SIG-M5 treated with dmso at 0.1 percent for 504 hours (cell line): ENCODE measurements at regions not wholly inside any gene's neighbourhood (a gene's known extent, or its start where the extent isn't known, plus 50 kb on each side); places are given as distances from the start of the nearest gene placed in this dataset.

ENCODE experiments used
- DNase-seq: peaks from one replicate; lab custom pipeline; 2025; ENCODE audit not compliant: unreplicated experiment; lab: John Stamatoyannopoulos, UW

DNA sequence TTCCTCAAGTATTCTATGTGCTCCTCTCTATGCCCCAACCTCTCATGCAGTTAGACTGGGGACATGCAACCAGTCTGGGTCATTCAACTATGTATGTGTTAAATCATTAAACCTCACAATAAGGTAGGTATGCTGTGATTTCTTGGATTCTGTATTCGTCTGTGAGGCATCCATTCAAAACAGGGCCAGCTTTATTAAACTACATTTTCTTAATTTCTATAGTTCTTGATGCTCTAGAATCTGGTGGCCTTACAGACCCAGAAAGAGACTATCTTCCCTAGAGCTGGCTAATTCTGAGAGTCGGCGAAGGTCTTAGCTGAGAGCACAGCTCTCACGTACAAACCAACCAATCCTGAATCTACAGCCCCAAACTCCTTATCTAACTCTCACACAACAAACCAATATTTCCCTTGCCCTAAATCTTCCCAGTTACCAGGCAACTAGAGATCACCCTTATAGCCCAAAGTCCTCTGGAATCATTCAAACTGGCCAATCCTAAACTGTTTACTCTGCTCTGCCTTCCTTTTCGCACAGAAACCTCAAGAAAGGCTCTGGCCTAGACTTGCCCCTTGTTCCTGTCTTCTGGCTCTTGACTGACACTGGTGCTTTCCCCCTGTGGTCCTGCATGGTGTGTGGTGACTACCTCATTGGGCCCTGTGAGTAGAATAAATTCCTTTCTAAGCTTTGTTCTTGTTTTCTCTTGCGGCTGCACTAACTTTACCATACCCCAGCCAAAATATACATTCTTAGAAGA, 203.5 kb upstream of the TET2 start:
- DNase-seq = no peak

- DNase-seq = no peak
Measured at GRCh38 chr4:104944596-104944995, 202.1 kb upstream of the TET2 start.

DNA sequence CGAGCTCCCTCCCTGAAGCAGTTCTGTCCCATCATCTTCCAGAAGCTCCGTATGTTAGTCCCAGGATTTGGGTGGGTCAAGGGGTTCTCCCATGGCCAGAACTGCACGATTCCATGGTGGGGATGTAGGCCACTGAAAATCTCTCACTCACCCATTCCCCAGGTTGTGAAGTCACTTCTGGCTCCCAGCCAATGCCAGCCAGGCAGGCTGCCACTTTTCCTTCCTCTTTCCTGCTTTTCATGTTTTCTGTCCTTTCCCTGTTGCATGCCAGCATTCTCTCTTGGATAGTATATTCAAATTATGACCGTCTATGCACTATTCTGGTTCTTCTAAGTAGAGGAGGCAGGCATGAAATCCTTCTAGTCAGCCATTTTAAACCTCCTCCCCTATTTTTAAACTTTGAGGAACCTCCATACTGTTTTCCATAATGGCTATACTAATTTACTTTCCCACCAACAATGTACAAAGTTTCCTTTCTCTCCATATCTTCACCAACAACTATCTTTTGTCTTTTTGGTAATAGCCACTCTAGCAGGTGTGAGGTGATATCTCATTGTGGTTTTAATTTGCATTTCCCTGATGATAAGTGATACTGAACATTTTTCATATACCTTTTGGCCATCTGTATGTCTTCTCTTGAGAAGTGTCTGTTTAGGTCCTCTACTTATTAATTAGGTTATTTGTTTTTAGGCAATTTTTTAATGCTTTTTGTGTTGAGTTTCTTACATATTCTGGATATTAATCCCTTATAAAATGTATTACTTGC, 182.1 kb upstream of the TET2 start:
- DNase-seq = no peak

DNA sequence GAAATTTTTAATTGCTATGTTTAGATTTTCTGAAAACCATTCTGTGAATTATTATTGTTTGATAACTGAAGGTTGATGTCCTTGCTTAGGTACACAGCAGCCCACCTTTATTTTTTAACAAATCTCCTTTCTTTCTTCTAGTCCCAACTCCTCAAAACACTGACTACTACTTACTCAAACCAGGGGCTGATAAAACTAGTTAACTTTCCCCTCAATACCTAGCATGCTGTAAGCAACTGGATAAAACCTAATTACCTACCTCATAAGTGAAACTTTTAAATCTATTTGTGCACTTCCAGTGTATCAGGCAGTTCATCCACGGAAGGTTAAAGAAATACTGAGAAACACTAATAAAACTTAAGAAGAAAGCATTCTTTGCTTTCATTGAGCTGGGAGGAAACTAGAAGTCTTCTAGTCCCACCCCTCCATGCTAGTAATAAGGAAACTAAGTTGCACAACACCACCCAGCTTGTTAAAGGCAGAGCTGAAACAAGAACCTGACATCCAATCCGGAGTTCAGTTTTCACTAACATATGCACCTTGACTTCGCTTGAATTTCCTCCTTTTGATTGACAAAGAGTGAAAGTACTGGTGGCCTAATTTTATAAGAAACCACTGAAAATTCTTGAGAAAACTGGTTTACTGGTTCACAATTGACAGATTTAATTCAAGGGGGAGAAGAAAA, 180.2 kb upstream of the TET2 start:
- DNase-seq = peak; percentile 97

DNA sequence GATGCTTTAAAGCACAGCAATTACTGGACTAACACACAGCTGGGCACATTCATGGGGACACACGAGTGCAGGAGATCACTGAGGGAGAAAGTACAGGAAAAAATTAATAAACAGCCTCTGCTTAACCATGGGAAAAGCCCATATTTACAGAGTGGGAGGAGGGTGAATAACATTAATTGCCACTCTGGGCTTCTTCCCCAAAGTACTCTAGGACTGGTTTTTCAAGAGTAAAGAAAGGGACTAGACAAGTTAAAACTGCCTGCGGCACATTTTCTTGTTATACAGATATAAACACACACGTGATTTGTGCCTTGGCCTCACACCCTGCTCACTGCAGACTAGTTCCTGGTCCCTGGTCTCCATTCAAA, 179.7 kb upstream of the TET2 start:
- peak; percentile 79 for DNase-seq

- DNase-seq = no peak
Measured at GRCh38 chr4:104969394-104970082, 177.1 kb upstream of the TET2 start.

DNA sequence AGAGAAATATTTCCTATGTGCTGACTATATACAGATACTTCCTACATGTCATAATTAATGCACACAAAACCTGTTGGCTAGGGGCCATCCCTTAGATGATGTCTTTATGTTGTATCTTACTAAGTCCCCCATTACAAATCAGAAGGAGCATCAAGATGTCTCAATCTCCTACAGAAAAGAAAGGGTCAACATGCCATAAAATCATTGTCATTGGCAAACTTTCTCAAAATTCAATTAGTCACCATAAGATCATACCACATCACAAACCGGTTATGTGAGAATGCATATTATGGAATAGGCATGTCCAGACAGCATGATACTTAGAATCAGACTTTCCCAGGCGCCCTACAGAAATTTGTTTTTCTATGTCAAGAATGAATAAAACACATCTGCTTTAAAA, 175.2 kb upstream of the TET2 start:
- peak; percentile 14 for DNase-seq

- no peak for DNase-seq
Measured at GRCh38 chr4:104973708-104974107, 173.0 kb upstream of the TET2 start.

DNA sequence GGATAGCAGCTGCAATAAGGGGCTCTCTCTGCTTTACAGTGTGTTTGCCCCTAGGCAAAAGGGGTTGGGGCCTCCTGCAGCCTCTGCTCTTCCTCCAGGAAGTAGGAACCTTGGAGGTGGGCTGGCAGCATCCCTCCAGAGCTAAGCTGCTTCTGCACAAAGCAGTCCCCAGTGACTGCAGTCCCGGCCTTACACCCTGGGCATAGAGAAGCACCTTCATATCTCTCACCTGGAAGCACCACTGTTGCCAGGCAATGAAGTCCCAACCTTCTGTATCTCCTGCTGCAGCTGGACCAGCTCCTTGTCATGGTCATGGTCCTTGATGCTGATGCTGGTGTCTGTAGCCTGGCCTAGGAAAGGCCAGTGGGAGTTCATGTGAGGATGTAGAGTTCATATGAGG, 171.1 kb upstream of the TET2 start:
- DNase-seq = no peak

GRCh38 chr4:104976262-104976661, 170.4 kb upstream of the TET2 start:
- no peak for DNase-seq

DNA sequence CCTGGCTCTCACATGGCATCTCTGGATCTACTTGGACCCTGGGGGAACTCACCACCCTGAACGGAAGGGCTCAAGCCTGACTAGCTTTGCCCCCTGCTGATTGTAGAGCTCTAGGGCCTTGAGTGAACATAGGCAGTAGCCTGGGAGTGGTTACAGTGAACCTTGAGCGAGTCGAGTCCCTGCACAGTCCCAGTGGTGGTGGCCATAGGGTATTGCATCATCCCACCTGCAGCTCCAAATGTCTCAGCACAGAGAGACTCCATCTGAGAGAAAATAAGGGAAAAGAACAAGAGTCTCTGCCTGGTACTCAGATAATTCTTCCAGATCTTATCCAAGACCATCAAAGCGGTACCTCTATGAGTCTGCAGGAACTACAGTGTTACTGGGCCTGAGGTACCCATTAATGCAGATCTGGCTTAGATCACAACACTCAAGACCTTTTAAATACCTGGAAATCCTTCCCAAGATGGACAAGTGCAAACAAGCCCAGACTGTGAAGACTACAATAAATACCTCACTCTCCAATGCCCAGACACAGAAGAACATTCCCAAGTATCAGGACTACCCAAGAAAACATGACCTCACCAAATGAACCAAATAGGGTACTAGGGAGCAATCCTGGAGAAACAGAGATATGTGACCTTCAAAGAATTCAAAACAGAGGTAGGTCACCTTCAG, 167.5 kb upstream of the TET2 start:
- no peak for DNase-seq

DNA sequence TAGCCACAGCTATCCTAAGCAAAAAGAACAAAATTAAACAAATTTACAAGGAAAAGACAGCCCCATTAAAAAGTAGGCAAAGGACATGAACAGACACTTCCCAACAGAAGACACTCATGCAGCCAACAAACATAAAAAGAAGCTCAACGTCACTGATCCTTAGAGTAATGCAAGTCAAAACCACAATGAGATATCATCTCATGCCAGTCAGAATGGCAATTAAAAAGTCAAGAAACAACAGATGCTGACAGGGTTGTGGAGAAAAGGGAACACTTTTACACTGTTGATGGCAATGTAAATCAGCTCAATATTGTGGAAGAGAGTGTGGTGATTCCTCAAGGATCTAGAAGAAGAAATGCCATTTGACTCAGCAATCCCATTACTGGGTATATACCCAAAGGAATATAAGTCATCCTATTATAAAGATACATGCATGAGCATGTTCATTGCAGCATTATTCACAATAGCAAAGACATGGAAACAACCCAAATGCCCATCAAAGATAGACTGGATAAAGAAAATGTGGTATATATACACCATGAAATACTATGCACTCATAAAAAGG, 163.0 kb upstream of the TET2 start:
- DNase-seq = no peak

- no peak for DNase-seq
Measured at GRCh38 chr4:104986306-104986705, 160.4 kb upstream of the TET2 start.

- DNase-seq = no peak
Measured at GRCh38 chr4:104989371-104989770, 157.3 kb upstream of the TET2 start.

GRCh38 chr4:105002278-105002677, 144.4 kb upstream of the TET2 start:
- DNase-seq = no peak

- DNase-seq = peak; percentile 18
Measured at GRCh38 chr4:105014234-105014633, 132.4 kb upstream of the TET2 start.

DNA sequence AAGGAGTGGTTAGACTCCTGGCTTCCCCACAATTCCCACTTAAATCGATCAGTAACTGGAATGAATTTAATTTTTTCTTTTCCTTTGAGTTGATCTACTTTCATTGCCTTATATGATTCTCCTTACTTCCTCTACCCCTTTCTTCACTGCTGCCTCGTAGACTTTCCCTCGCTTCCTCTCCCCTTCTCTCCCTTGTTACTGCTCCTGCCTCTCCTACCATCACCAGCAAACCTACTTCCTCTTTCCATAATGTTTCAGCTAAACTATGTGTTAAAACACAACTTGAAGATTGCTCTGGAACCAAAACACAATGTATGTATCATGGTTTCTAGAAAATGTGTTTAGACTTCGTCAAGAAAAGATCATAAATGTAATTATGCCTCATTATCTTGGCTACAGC, 132.0 kb upstream of the TET2 start:
- DNase-seq = peak; percentile 92

DNA sequence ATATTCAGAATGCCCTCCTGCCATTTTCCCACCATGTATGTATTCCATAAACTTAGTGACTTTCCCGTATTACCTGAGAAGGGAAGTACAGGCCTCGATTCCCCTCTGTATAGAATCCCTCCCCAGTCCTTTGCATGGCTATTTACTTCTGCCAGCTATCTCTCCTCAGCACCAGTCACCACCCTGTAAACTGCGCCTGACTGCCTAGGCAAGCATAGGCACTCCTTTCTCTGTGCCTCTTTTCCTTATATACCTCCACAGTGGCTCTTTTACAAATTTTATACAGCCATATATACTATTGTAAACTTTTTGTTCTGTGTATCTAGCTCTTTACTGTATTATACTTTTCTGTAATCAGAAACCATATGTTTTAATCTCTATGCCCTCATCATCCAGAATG, 130.9 kb upstream of the TET2 start:
- DNase-seq = no peak

DNA sequence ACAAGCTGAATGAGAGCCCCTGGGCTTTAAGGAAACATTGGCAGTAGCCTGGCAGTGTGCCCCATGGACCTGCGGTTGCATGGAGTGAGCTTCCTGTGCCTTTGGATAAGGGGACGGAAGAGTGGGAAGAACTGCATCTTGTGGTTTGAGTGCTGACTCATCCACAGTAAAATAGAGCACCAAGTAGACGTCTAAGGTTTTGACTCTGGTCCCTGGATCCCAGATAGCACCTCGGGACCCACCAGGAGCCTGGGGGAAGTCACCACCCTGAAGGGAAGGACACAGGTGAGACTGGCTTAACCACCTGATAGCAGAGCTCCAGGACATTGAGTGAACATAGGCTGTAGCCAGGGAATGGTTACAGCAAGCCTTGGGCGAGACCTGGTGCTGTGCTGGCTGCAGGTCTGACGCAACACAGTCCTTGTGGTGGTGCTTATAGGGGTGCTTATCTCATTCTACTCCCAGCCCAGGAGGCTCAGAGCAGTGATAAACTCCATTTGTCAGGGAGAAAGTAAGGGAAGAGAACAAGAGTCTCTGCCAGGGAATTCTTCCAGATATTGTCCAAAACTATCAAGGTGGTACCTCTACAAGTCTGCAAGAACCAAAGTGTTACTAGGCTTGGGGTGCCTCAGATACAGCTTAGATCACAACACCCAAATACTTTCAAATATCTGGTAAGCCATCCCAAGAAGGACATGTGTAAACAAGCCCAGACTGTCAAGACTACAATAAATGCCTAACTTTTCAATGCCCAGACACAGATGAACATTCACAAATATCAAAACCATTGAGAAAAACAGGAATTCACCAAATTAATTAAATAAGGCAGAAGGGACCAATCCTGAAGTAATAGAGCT, 123.6 kb upstream of the TET2 start:
- peak; percentile 69 for DNase-seq

DNA sequence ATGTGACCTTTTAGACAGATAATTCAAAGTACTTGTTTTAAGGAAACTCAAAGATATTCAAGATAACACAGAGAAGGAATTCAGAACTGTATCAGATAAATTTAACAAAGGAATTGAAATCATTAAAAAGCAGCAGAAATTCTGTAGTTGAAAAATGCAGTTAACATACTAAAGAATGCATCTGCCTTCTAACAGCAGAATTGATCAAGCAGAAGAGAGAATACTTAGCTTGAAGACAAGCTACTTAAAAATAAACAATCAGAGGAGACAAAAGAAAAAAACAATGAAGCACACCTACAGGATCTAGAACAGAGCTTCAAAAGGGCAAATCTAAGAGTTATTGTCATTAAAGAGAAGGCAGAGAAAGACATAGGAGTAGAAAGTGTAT, 123.0 kb upstream of the TET2 start:
- no peak for DNase-seq
